GM21515 (cell line): ENCODE measurements at regions not wholly inside any gene's neighbourhood (a gene's known extent, or its start where the extent isn't known, plus 50 kb on each side); places are given as distances from the start of the nearest gene placed in this dataset.

Experiments used
- ATAC-seq: cut with Tn5 transposase; IDR thresholded peaks from one replicate; pipeline ENCODE4 v1.9.1; 2021; ENCODE audit not compliant: unreplicated experiment

DNA sequence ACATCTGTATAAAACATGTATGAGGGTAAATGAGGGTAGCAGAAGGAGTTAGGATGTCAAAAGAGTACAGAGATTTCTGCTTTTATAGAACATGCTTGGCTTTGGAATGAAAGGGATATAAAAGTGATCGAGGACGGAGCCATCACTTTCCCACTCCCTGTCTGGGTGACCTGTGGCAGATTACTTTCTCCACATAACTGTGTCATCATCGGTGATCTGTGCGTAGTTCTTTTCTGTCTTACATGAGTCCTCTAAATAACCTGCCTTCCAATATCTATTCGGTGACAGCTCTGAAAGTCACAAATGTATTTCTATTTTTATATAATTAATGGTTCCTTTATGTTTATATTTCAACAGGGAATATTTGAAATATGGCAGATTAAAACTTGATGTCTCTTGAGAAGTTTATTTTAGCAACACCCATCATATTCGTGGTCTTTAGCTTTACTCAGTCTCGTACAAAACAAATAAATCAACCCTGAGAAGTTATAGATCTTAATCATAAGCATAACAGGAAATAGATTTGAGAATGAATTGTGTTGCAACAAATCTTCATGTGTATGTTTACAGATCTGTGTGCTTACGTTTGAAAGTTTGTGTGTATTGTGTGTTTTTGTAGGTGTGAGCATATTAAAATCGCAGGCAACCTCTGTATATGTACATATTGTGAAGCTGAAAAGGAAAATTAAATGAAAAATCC, 1094.3 kb downstream of the EFNB2 start:
- no peak for ATAC-seq

DNA sequence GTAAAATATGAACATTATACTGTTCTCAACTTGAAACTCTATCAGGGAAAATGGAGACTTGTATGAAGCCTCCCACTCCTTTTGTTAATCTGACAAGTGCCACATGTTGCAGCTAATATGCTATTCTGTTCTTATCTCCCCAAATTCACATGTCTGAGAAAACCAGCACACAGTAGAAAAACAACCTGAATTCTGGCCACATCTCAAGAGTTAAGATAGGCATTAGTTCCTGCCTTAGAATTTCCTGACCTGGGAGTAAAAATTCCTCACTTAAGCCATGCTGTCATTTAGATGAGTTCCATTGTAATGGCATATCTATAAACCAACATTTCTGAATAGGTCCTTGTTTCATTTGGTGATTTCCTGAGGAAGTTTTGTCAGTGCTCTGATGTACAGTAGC, 1098.5 kb downstream of the EFNB2 start:
- no peak for ATAC-seq

DNA sequence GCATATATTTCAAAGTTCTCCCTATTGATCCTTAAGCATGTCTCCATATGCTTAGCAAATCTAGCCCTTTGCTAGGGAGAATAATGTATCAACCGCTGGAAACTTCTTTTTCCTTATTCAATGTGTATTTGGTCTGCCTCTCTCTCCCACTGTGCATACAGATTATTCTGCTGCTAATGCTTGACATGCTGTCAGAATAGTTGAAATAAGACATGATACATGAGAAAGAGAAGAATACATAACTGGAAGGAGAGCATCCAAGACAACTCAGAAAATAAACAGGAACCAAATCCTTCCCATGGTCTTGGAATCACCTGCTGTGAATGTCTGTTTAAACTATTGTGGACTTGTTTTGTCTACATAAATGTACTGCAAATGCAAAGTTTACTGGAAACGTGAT, 1103.0 kb downstream of the EFNB2 start:
- ATAC-seq, result no peak

DNA sequence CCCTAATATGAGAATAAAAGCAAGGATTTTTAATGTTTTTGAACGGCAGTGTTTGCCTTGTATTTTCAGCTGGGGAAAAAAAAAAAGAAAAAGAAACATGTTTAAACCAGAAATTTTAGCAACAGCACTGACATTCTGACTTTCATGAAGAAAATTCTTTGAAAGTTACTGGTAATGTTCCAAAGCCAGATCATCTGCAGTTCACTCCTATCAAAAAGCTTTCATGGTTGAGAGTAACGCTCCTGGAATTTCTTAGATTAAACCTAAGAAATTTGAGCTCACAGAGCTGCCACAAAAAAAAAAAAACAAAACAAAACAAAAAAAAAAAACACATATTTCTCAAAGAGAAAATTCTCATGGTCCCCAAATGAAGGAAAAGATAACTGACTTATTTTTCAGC, 1106.7 kb downstream of the EFNB2 start:
- ATAC-seq, result no peak

DNA sequence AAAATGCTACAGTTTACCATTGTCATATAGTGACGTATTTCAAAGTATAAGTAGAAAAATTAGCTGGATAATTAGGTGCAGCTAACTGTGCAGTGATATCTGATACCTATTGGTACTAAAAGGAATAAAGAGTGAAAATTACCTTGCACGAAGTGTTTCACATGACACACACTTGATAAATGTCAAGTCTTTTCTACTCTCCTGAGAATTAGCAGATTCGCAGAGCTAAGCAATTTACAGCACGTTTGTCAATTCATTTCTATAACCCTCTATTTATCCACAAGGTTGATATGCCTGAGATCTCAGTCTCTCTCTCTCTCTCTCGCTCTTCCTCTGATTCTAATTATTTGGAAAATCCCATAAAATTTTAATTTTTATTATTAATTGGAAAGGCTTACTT, 1109.0 kb downstream of the EFNB2 start:
- ATAC-seq, result no peak

DNA sequence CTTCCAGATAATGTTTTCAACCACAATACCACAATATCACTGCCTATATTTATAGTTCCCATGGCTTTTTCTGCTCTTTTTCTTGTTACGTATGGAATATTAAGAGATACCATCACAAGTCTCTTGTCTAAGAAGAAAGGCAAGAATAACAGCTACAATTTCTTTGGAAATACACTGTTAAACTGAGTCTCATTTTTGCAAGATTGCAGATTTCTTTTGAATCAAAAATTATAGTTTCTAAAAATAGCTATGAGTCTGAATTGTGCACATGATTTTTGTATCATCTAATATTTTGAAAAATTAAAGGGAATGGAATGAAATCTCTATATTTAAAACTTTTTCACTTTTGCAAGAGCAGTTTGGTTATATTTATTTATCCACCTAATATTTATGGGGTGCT, 1120.8 kb downstream of the EFNB2 start:
- no peak for ATAC-seq

DNA sequence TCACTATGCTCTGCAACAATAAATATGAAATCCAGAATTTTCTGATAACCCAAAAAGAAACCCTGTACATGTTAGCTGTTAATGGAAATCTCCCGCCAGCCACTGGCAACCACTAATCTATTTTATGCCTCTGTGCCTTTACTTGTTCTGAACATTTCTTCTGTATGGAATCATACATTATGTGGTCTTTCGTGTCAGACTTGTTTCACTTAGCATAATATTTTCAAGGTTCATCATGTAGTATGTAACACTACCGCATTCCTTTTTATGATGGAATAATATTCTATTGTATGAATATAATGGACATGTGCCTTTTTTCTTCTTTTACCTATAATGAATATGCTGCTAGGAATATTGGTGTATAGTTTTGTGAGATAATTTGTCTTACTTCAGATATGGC, 1123.3 kb downstream of the EFNB2 start:
- ATAC-seq, result no peak

DNA sequence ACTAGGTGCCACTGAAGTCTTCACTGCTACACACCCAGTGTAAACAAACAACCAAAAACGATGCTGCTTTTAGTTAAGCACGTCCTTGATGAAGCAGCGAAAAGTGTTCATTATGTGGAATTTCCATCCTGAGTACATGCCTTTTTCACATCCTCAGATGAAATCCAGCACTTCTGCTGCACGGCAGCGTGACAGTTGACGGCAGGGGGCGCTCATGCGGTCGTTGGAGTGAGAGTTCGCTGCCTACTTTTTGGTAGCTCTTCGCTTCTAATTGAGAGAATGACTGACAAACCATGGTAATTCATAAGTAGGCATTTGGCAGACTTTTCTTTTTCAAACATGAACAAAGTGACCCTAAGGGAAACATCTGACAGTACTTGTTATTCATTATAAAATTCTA, 1124.9 kb downstream of the EFNB2 start:
- no peak for ATAC-seq

DNA sequence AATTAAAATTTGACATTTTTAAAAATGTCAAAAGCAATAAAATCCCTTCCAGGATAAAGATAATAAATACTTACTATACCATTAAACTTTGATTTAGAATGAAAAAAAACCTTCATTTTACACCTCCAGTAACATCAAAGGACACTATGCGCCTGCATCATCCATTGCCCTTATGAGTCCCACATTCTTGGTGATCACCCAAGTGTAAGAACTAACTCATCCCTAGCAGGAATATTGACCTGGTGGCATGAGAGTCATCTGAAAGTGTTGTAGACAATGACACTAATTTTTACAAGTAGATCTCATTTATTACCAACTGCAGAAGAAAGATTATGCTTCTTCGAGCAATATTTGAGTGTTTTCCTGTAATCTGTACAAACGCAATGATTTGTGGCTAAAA, 1128.9 kb downstream of the EFNB2 start:
- no peak for ATAC-seq

DNA sequence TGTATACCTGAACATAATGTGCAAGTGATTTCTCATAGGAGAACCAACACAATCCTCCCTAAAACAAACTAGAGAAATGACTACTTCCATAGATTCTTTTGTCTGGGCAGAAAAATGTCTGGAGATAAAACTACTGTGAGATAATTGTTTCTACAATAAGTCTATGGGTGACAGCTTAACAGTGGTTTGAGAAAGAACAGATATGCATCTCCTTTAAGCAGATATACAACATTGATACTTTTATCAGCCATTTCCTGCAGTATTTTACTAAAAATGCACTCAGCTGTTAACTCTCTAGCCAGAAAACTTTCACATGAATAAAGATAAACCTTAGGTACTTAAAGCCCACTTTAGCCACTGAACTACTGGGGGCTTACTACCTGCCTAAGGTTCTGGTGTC, 1132.4 kb downstream of the EFNB2 start:
- ATAC-seq, result no peak

DNA sequence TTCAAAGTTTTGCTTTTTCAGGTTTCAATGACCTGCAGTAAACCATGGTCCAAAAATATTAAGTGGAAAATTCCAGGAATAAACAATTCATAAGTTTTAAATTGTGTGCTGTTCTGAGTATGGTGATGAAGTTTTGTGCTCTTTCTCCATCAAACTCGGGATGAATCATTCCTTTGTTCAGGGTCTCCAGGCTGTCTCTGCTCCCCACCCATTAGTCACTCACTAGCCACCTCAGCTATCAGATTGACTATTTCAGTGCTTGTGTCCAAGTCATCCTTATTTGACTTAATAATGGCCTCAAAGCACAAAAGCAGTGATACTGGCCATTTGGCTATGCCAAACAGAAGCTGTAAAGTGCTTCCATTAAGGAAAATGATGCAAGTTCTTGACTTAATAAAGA, 1140.4 kb downstream of the EFNB2 start:
- no peak for ATAC-seq

DNA sequence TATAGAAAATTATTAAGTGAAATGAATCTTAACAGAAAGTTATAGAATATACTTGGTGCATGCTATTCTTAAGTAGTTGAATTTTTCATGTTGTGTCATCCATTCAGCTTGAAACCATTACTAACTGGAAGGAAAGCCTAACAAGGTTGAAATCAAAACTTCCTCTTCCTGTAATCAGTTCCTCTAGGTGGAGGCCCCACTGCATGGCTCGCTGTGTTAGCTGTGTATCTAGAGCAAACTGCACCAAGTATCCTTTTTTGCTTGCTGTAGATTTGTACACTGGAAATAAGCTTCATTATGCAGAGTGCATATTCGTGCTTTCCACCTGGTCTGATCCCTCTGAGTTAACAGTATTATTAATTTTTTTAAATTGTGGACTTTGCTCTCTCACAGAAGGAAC, 1146.1 kb downstream of the EFNB2 start:
- ATAC-seq, result no peak

DNA sequence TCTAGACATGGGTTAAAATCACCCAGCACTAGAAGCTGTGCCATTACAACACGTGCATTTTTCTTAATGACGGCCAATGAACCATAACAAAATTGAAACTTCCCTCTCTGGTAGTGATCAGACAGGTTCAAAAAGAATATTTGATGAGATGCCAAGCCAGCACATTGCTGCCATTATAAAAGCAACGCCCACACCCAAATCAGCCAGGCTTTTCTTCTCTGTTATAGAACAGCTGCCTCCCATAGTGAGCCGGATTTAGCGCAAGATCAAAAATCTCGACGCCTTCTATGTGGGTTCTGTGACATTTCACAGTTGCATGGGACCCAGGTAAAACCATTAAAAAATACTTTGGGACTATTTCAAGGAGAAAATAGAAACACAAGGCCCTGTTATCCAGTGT, 1158.0 kb downstream of the EFNB2 start:
- no peak for ATAC-seq

DNA sequence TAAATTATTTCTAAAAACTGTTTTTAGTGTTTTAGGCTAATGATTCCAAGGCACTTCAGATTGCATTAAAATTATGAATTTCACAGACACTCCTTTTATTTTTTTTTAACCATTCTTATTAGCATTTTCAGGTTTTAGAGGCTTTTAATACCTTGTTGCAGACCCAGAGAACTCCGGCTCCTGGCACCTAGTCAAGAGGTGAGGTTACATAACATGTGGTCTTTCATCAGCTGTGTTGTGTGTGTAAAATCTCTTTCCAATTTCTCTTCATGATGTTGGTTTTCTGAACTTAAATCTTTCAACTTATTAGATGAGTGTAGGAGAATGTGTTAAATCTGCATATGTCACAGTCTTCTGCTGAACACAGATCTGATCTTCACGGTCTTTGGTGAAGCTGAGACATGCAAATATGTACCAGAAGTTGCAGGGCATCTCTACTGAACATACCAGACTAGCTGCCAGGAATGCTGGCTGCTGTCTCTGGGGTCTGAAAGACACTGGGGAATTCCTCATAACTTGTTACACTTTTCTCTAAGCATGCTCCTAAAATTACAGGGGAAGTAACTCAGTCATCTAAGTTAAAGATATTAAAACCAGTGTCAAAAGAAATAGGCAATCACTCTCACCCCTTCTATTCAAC, 1165.3 kb downstream of the EFNB2 start:
- ATAC-seq, result no peak

DNA sequence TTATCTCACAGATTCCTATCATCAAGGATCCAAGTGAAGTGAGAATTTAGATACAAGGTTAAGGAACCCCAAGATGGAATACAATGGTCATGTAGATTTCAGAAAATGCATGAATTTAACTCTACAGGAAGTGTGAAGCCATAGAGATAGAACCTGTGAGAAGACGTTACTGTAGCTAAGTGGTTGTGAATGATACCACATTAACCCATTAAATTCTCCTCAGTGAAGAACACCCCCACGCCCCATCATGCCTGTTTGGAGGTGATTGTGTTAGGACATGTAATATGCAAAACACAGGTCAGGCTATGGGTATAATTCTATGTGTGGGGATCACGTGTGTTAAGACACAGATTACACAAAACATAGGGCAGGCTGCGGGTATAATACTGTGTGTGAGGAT, 1166.7 kb downstream of the EFNB2 start:
- ATAC-seq, result no peak

DNA sequence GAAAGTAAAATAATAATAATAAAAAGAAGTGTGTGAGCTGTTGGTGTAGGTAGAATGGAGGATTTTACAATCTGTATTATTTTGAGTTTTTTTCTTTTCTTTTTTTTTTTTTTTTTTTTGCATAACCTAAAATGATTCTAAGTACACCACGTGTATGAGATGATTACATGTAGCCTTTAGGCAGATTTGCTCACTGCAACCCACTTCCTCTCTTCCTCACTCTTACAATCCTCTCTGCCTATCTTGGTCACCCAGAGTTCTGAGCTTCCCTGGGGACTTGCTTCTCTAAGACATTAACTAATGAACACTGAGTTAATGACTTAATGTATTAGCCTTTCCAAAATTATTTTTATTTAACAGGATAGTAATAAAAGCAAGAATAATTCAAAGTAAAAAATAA, 1169.6 kb downstream of the EFNB2 start:
- no peak for ATAC-seq

DNA sequence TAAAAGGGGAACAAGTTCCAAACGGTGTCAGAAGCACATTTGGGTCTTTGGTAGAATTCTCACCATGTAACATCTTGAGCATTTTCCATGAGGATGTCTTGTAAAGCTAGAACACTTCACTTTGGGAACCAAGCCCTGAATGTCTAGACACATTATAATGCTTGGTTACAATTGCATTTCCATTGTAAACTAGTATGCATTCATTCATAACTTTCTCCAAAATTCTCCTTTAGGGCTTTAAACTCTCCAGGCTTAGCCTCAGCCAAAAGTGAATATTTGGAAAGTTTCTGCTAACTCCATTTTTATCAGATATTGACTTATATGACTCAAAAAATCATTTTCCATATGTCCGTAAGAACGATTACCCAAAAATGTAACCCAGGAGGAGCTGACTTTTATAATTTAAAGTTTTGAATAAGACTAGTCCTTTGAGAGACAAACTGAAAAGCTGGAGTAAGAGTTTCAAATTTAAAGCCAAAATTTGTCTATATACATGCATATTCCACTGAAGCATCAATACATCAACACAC, 1170.4 kb downstream of the EFNB2 start:
- ATAC-seq, result no peak

DNA sequence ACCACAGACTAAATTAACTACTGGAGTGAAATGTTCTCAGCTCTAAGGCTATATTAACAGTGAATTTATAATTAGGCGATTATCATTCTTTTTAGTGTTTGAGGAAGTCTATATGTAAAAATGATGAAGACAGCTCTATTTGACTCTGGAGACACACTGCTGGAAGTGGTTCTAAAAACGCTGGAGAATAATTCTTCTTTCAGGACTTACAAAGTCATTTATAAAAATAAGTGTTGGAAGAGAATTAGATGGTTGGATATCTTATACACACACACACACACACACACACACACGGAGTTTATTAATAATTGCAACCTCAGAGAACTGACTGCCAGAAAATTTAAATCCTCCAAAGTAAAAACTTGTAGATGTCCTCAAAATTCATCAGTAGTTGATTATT, 1171.3 kb downstream of the EFNB2 start:
- no peak for ATAC-seq

DNA sequence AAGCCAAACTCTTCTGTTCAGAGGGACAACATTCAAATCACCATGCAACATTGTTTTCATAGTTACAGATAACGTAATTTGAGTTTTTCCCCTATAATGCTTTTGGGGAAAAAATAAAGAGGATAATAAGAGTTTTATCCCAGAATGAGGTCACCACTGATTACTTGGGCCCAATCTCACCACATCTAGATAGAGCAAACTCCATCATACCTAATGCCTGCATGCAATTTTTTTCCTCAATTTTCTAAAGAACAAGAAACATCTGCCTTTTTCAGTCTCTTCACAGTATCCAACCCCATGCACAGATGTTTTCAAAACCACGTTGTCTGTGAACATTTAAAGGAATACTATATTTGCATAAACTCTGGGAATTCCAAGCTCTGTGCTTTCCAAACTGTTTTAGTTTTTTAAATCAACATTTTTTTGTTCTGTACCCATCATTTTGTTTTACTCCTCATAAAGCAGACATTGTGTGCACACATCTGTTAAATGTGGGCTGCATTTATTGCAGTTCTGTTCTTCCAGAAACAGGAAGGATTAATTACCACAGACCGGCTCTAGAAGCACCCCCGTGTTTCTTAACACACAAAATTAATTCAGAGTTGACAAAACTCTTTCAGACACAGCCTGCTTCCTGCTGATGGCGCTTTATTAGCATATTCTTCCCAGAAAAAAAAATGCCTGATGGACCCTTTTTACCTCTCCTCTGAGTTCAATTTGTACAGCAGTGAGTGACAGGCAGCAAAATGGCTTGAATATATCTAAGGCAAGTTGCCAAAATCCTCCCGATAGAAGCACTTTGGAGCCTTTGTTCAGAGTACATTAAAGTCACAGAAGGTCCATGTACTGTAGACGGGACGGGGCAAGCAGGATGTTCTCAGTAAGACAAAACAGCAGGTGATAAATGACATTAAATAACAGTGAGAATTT, 1171.9 kb downstream of the EFNB2 start:
- no peak for ATAC-seq

DNA sequence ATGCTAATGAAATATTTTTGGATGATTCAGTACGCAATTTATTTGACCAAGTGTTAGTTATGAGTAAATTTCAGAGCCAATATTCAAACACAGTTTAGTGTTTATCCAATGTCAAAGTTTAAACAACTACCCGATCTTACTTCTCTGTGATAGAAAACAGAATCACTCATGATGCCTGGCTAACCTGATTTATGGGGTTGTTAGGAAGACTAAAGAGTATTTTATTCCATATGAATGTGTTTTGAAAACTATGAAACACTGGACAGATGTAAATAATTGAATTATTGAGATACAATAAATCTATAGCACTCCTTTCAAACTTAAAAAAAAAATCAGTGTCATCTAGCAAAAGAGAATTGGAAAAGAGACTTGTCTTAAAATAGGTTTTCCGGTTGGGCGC, 1181.8 kb downstream of the EFNB2 start:
- ATAC-seq, result no peak

DNA sequence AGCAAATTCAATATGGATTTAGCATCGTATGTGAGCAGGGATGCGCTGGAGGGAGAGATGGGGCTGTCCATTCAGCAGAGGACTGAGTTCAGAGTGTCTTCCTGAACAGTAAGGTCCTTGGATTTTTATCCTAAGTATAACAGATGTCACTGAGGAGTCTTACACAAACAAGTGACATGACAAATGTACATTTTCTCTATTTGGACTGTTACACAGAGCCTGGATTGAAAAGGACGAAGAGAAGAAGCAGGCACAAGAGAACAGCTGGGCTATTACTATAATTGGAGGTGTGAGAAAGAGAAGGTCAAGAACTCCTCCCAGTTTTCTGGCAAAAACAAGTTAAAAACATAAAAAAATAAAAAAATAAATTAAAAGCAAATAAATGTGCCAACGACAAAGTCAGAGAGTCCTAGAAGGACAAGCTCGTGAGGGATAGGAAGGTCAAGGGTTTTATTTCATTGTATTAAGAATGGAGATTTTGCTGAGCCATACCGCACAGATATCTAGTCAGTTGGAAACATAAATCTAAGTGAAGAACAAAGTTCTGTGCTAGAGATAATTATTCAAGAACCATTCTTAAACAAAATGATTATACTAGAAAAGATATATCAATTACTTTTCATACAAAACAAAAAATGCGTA, 1186.3 kb downstream of the EFNB2 start:
- ATAC-seq, result no peak
